Liver (tissue), 3 donors: ENCODE measurements at regions not wholly inside any gene's neighbourhood (a gene's known extent, or its start where the extent isn't known, plus 50 kb on each side); places are given as distances from the start of the nearest gene placed in this dataset.

Experiments
- JUND ChIP-seq, 2 donors: IDR thresholded peaks; 2 replicates each; pipeline ENCODE4 v1.6.1; 2016; ENCODE audit warnings: antibody characterized with exemption in 2 of 2
- TAF1 ChIP-seq: conservative IDR thresholded peaks from 2 replicates; pipeline ENCODE4 v1.6.1; 2016; ENCODE audit warnings: antibody characterized with exemption, mild to moderate bottlenecking
- TF ChIP-seq, protein P1 (sequence below): fragments of 150-350 bp; IDR thresholded peaks from 2 replicates; pipeline ENCODE4 v1.5.1; 2017; ENCODE audit warnings: improper control_type of control experiment, low read depth, low read length; ENCODE audit not compliant: missing input control
- TF ChIP-seq, protein P2 (sequence below): IDR thresholded peaks from 2 replicates; pipeline ENCODE4 v1.6.1; 2016; ENCODE audit warnings: antibody characterized with exemption, mild to moderate bottlenecking
- donor health status: healthy.
- donor health status: healthy.

DNA sequence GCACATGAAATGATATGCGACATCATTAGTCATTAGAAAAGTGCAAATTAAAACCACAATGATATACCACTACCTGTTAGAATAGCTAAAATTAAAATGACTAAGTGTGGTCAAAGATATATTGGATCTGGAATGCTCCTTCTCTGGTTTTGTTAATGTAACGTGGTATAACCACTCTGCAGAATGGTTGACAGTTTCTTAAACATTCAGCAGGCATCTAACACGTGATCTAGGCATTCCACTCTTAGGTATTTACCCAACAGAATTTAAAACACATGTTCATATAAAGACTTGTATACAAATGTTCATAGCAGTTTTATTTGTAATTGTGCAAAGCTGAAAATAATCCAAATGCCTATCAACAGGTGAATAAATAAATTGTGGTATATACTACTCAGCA is 165.0 kb upstream of the PLXNA2 start:
- no peak for TF ChIP-seq JUND (IDR thresholded peaks at IDR 0.05)
- TF ChIP-seq TAF1, result no peak
- TF ChIP-seq, protein P1, sequence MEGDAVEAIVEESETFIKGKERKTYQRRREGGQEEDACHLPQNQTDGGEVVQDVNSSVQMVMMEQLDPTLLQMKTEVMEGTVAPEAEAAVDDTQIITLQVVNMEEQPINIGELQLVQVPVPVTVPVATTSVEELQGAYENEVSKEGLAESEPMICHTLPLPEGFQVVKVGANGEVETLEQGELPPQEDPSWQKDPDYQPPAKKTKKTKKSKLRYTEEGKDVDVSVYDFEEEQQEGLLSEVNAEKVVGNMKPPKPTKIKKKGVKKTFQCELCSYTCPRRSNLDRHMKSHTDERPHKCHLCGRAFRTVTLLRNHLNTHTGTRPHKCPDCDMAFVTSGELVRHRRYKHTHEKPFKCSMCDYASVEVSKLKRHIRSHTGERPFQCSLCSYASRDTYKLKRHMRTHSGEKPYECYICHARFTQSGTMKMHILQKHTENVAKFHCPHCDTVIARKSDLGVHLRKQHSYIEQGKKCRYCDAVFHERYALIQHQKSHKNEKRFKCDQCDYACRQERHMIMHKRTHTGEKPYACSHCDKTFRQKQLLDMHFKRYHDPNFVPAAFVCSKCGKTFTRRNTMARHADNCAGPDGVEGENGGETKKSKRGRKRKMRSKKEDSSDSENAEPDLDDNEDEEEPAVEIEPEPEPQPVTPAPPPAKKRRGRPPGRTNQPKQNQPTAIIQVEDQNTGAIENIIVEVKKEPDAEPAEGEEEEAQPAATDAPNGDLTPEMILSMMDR, result no peak
- TF ChIP-seq, protein P2, sequence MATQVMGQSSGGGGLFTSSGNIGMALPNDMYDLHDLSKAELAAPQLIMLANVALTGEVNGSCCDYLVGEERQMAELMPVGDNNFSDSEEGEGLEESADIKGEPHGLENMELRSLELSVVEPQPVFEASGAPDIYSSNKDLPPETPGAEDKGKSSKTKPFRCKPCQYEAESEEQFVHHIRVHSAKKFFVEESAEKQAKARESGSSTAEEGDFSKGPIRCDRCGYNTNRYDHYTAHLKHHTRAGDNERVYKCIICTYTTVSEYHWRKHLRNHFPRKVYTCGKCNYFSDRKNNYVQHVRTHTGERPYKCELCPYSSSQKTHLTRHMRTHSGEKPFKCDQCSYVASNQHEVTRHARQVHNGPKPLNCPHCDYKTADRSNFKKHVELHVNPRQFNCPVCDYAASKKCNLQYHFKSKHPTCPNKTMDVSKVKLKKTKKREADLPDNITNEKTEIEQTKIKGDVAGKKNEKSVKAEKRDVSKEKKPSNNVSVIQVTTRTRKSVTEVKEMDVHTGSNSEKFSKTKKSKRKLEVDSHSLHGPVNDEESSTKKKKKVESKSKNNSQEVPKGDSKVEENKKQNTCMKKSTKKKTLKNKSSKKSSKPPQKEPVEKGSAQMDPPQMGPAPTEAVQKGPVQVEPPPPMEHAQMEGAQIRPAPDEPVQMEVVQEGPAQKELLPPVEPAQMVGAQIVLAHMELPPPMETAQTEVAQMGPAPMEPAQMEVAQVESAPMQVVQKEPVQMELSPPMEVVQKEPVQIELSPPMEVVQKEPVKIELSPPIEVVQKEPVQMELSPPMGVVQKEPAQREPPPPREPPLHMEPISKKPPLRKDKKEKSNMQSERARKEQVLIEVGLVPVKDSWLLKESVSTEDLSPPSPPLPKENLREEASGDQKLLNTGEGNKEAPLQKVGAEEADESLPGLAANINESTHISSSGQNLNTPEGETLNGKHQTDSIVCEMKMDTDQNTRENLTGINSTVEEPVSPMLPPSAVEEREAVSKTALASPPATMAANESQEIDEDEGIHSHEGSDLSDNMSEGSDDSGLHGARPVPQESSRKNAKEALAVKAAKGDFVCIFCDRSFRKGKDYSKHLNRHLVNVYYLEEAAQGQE, result no peak
